ENCODE measurements at regions not wholly inside any gene's neighbourhood (a gene's known extent, or its start where the extent isn't known, plus 50 kb on each side); places are given as distances from the start of the nearest gene placed in this dataset.

DNA sequence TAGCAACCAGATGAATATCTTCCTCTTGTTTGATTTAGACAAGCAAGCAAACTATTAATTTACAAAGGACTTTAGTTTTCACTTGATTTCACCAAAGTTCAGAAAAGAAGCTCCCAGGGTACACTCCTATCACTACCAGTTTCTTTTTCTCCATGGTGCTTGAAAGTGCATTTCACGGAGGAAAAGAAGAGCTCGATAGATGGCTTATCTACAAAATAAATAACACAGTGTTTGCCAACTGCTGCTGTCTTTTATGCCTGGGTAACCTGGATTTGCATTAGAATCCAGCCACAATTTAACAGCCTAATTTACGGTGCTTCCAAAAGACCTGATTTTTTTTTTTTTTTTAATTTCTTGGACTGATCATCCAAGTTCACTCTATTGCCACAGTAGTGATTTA, 275.7 kb downstream of the GPR37 start:
- Mint-ChIP-seq H3K9me3 (peaks cover 3% of the 10 kb centered on the region), H3K27ac (no peak overlapping the region), H3K36me3 (ENCODE audit: low read depth) (no peaks in the 10 kb centered on the region), H3K27me3 (no peaks in the 10 kb centered on the region), H3K4me3 (no peak overlapping the region), H3K4me1 (ENCODE audit: low read depth) (no peaks in the 10 kb centered on the region)

DNA sequence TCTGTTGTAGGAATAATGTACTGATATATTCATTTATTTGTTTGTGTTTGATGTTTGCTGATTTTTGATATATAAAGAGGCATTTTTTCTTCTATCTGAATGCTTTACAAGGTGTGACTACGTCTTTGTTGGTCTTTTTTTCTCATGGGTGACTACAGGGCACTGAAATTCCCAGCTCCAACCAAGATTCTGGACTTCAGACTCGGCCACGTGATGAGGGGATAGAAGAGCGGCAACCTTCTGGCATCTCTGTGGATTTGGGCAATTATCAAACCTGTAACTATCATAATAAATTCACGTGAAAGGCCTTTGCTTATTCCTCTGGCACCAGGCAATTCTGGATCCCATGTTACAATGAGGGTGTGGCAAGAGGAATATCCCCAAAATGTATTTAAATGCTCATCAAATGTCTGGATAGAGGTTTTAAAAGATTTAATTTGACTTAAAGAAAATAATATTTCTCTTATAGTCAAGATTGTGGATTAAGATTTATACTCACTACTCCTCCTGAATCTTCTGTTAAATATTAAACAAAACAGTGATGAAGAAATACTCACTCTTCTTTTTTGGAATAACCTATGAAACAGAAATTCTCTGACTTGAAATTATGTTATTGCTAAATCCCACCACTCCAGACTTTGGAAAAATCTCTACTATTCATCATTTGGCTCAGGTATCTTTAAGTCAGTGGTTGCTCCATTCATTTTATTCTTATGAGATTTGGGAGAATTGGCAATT, 276.3 kb downstream of the GPR37 start:
- H3K4me3 Mint-ChIP-seq: no peak overlapping the region
- H3K36me3 Mint-ChIP-seq (ENCODE audit: low read depth): no peaks in the 10 kb centered on the region
- no peaks in the 10 kb centered on the region for H3K27me3 Mint-ChIP-seq
- H3K4me1 Mint-ChIP-seq (ENCODE audit: low read depth): no peaks in the 10 kb centered on the region
- peaks cover 3% of the 10 kb centered on the region for H3K9me3 Mint-ChIP-seq
- no peak overlapping the region for H3K27ac Mint-ChIP-seq

DNA sequence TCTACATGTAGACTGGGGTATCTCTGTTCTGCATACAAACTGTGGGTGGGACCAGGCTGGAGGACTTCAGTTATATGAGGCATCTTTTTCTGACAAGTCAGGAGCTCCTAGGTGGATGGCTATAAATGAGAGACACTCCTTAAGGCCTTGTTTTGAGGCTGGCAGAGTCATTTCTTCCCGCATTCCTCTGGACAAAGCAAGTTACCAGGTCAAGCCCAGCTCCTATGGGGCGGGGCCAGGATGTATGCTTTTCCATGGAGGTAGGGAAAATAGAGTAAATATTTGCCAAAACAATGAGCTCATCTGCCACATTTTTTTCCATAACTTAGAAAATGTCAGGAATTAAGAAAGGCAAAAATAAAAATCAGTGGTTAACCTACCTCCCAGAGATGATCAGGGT, 283.4 kb downstream of the GPR37 start:
- no peak overlapping the region for H3K27ac Mint-ChIP-seq
- H3K27me3 Mint-ChIP-seq: no peaks in the 10 kb centered on the region
- no peaks in the 10 kb centered on the region for H3K4me1 Mint-ChIP-seq (ENCODE audit: low read depth)

DNA sequence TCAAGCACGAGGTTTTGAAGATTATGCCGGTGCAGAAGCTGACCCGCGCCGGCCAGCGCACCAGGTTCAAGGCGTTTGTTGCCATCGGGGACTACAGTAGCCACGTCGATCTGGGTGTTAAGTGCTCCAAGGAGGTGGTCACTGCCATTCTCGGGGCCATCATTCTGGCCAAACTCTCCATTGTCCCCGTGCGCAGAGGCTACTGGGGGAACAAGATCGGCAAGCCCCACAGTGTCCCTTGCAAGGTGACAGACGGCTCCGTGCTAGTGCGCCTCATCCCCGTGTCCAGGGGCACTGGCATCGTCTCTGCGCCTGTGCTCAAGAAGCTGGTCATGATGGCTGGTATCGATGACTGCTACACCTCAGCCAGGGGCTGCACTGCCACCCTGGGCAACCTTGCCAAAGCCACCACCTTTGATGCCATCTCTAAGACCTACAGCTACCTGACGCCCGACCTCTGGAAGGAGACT, 284.7 kb downstream of the GPR37 start:
- Mint-ChIP-seq H3K4me3 (no peak overlapping the region), H3K4me1 (ENCODE audit: low read depth) (no peaks in the 10 kb centered on the region), H3K27ac (no peak overlapping the region), H3K27me3 (no peaks in the 10 kb centered on the region), H3K9me3 (no peaks in the 10 kb centered on the region), H3K36me3 (ENCODE audit: low read depth) (no peaks in the 10 kb centered on the region)

More for the DNA sequence above, 283.4 kb downstream of the GPR37 start:
- H3K4me3 Mint-ChIP-seq: no peak overlapping the region
- H3K36me3 Mint-ChIP-seq (ENCODE audit: low read depth): no peaks in the 10 kb centered on the region
- no peaks in the 10 kb centered on the region for H3K9me3 Mint-ChIP-seq

DNA sequence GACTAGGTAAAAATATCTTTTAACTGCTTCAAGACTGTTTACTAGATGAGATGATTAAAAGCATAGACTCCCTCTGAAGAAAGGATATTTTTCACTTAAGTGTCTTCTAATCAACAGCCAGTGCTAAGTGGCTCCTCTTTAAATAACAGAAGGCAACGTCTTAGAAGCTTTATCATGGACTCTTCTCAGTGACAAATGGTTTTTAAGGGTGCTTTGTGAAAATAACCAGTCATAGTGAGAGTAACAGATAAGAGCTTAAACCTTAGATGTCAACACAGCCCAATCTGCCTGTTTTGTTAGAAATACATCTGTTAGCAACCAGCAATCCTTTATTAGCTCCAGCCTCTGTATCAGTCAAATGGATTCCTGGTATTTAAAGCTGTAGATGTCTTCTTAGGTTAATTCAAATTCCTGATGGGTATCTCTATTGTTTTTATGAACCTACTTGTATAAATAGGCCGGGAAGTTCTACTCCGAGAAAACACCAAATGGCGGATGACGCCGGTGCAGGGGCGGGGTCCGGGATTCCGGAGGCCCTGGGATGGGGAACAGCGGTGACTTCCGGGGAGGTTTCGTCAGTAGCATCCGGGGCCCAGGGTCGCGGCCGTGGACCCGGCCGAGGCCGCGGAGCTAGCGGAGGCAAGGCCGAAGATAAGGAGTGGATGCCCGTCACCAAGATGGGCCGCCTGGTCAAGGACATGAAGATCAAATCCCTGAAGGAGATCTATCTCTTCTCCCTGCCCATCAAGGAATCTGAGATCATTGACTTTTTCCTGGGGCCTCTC, 285.4 kb downstream of the GPR37 start:
- Mint-ChIP-seq H3K4me1 (ENCODE audit: low read depth) (no peaks in the 10 kb centered on the region), H3K27me3 (no peaks in the 10 kb centered on the region), H3K4me3 (no peak overlapping the region), H3K27ac (no peak overlapping the region), H3K36me3 (ENCODE audit: low read depth) (no peaks in the 10 kb centered on the region), H3K9me3 (no peaks in the 10 kb centered on the region)

DNA sequence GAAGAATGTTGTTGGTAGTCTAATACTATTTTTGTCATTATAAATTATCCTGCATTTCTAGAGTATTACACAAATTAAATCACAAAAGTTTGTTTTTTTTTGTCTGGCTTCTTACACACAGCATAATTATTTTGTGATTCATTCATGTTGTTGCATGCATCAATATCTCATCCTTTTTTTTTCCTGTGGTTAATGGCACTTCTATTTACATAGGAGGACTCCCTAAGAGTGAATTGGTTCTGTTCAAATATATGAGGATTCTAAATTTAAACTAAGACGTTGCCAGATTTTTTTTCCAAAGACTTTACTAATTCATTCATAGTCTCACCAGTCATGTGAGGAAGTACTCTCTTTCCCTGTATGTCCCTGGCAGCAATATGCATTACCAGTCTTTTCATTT, 303.3 kb downstream of the GPR37 start:
- no peaks in the 10 kb centered on the region for H3K27me3 Mint-ChIP-seq
- no peak overlapping the region for H3K4me3 Mint-ChIP-seq
- no peaks in the 10 kb centered on the region for H3K36me3 Mint-ChIP-seq (ENCODE audit: low read depth)
- peaks cover 11% of the 10 kb centered on the region for H3K9me3 Mint-ChIP-seq
- H3K27ac Mint-ChIP-seq: no peak overlapping the region
- H3K4me1 Mint-ChIP-seq (ENCODE audit: low read depth): no peaks in the 10 kb centered on the region

DNA sequence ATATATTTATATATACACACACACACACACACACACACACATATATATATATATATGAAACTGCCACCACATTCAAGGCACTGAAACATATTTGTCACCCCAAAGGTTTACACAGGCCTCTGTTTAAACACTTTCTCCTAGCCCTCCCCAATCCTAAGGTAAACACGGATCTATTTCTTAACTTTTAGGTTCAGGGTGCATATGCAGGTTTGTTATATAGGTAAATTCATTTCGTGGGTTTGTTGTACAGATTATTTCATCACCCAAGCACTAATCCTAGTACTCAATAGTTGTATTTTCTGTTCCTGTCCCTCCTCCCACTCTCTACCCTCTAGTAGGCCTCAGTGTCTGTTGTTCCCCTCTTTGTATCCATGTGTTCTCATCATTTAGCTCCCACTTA, 305.0 kb downstream of the GPR37 start:
- Mint-ChIP-seq H3K9me3 (peaks cover 10% of the 10 kb centered on the region), H3K4me3 (no peak overlapping the region)

DNA sequence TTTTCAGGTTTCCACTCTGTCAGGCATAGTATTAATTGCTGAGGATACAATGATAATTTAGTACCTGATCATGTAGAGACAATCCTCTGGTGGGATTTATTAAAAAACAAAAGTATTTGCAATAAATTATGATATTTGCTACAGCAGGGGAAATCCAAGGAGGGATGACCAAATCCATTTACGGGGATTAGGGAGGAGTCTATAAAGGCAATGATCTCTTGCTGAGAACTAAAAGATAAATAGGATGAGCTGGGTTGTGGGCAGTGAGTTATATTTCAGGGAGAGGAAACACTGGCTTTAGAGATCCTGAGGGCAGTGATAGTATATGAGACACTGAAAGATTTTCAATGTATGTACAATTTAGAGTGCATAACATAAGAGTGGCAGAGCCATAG, 305.5 kb downstream of the GPR37 start:
- Mint-ChIP-seq H3K27me3 (no peaks in the 10 kb centered on the region), H3K9me3 (peaks cover 10% of the 10 kb centered on the region), H3K36me3 (ENCODE audit: low read depth) (no peaks in the 10 kb centered on the region), H3K4me1 (ENCODE audit: low read depth) (no peaks in the 10 kb centered on the region), H3K27ac (no peak overlapping the region), H3K4me3 (no peak overlapping the region)

More for the DNA sequence above, 305.0 kb downstream of the GPR37 start:
- Mint-ChIP-seq H3K4me1 (ENCODE audit: low read depth) (no peaks in the 10 kb centered on the region), H3K27ac (no peak overlapping the region), H3K27me3 (no peaks in the 10 kb centered on the region), H3K36me3 (ENCODE audit: low read depth) (no peaks in the 10 kb centered on the region)

DNA sequence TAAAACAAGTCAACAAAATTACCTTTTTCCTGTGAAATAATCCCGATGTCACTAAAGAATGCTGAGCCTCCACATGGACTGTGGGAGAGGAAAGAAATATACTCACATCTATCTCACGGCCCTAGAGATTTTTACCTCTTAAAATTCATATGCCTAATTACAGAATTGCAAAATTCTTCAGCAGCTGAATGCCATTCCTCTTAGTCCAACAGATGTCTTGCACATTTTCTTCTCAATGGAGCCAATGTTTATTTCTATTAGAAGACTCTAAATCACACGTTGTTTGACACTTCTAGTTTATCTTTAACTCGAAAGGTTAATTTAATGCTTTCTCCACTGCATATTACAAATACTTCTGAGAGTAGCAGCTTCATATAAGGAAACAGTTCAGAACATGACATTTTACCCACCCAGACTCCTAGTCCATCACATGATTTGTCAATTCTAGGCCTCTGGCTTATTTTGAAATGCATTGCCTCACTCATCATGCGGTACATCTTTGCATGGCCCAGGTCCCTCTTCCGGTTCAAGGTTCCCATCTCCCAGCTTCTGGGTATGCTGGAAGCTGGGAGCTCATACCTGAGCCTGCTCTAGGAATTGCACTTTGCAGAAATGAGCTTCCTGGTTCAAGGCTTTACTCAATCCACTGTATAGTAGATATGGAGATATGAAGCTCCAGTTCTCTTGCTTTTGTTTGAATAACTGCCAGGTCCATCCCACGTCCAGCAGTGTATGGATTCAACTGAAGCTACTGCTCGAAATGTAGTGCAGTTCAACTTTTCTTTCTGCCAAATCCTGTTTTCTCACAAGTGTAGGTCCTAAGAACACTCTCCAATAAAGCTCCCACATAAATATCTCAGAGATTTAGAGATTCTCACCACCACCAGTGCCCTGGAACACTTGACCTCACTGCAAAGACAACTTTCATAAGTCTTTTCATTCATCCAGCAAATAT, 306.2 kb downstream of the GPR37 start:
- Mint-ChIP-seq H3K4me1 (ENCODE audit: low read depth) (no peaks in the 10 kb centered on the region), H3K36me3 (ENCODE audit: low read depth) (no peaks in the 10 kb centered on the region), H3K27me3 (no peaks in the 10 kb centered on the region), H3K27ac (no peak overlapping the region), H3K9me3 (peaks cover 10% of the 10 kb centered on the region), H3K4me3 (no peak overlapping the region)

DNA sequence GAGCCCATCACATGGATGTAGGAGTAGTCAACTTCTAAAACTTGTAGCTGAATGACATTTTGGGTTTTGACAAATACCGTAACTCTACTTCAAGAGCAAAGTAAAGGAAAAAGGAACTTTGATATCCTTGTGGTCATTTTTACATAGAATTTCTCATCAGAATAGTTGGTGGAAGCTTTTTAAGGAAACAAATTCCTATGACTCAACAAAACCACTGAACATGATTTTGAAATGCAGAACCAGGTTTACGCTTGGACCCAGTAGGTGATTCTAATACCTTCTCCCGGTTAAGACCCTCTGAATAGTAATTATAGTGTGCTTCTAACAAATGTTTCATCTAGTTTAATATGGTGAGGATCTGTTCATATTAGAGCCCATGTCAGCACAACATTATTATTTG, 307.8 kb downstream of the GPR37 start:
- Mint-ChIP-seq H3K36me3 (ENCODE audit: low read depth) (no peaks in the 10 kb centered on the region), H3K27me3 (no peaks in the 10 kb centered on the region), H3K4me3 (no peak overlapping the region)

DNA sequence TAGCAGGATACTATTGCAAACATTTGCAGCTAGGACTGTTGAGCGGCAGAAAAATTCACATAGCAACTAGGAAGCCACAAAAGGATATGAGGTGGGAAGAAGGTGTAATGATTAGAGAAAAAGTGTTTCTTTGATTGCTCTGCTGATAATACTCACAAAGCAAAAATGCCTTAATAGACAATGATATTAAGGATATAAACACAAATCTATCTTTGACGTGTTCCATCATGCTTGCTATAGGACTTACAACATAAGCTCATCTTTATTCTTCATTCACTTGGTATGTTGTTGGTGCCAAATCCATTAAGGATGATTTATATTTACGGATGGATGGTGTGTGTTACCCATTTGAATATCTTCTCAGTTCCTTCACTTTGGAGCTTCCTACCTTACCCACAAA, 309.3 kb downstream of the GPR37 start:
- no peaks in the 10 kb centered on the region for H3K4me1 Mint-ChIP-seq (ENCODE audit: low read depth)
- no peaks in the 10 kb centered on the region for H3K36me3 Mint-ChIP-seq (ENCODE audit: low read depth)
- H3K4me3 Mint-ChIP-seq: no peak overlapping the region
- H3K27ac Mint-ChIP-seq: no peak overlapping the region
- peaks cover 6% of the 10 kb centered on the region for H3K9me3 Mint-ChIP-seq
- no peaks in the 10 kb centered on the region for H3K27me3 Mint-ChIP-seq

More for the DNA sequence above, 307.8 kb downstream of the GPR37 start:
- no peaks in the 10 kb centered on the region for H3K4me1 Mint-ChIP-seq (ENCODE audit: low read depth)
- H3K9me3 Mint-ChIP-seq: peaks cover 10% of the 10 kb centered on the region
- no peak overlapping the region for H3K27ac Mint-ChIP-seq

DNA sequence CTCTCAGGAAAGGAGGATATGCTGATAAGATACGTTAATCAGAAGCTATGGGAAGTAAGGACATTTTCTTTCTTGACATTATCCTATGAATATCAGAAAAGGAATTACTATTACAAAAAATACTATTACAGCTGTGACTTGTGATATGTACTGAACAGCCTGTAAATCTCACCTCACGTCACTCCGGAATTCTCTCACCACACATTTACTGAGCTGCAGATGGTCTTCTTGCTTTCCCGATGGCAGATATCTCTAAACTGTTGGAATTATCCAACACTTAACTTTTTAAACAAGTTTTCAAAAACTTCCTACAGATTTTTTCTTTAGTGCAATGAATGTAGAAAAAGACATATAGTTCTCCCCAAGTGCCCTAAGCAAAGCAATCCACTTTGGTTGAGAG, 313.4 kb downstream of the GPR37 start:
- no peaks in the 10 kb centered on the region for H3K4me1 Mint-ChIP-seq (ENCODE audit: low read depth)
- H3K36me3 Mint-ChIP-seq (ENCODE audit: low read depth): no peaks in the 10 kb centered on the region
- H3K27me3 Mint-ChIP-seq: no peaks in the 10 kb centered on the region
- no peak overlapping the region for H3K27ac Mint-ChIP-seq
- H3K4me3 Mint-ChIP-seq: no peak overlapping the region
- no peaks in the 10 kb centered on the region for H3K9me3 Mint-ChIP-seq

DNA sequence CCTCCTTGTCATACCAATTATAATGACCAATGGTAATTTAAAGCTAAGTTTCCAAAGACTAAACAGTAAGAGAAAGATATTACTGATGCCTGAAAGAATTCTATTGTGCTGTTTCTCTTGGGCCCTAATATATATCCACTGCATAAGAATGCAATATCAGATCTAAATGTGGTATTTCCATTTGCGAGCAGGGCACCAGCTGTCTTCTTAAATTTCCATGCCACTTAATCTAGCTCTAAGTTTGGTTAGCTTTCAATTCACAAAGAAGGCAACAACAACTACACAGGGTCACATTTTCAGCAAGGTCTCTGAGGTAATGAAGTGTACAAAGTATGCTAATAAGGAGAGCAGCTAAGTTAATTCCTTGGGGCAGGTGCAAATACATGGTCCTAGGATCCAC, 315.7 kb downstream of the GPR37 start:
- H3K4me1 Mint-ChIP-seq (ENCODE audit: low read depth): no peaks in the 10 kb centered on the region
- no peaks in the 10 kb centered on the region for H3K36me3 Mint-ChIP-seq (ENCODE audit: low read depth)
- H3K27ac Mint-ChIP-seq: no peak overlapping the region
- H3K4me3 Mint-ChIP-seq: no peak overlapping the region
- no peaks in the 10 kb centered on the region for H3K27me3 Mint-ChIP-seq
- no peaks in the 10 kb centered on the region for H3K9me3 Mint-ChIP-seq

DNA sequence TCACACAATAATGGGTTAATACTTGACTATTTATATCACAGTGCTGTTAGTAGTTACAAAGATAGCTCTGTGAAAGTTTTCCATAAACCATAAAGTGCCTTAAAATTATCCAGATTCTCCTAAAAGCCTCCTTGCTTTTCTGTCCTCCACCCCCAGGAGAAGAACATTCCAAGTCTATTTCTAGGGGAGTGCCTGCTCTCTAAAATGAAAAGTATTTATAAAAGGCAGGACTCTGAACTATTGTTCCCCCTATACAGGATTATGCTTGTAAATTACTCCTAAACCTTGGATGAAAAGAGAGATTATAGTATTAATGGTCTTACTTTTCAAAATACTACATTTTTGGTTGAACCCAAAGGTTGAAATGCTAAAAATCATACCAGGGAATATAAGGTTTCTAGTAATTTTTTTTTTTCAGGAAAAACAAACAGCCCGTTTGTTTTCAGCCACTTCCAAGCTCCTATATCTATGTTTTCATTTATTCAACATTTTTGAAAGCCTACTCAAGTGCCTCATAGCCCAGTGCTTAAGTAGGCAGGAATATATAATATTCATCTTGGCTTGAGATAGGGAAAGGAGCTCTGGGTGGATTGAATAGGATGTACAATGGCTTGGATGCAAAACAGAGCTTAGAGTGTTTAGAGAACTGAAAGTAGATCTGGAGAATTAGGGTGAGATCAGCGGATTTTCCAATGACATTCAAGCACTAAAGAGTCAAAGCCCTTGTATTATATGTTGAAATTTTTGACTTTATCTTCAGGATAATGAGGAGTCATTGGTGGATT, 320.7 kb downstream of the GPR37 start:
- H3K9me3 Mint-ChIP-seq: no peaks in the 10 kb centered on the region
- H3K27ac Mint-ChIP-seq: no peak overlapping the region
- no peaks in the 10 kb centered on the region for H3K4me1 Mint-ChIP-seq (ENCODE audit: low read depth)
- no peaks in the 10 kb centered on the region for H3K36me3 Mint-ChIP-seq (ENCODE audit: low read depth)
- no peak overlapping the region for H3K4me3 Mint-ChIP-seq
- no peaks in the 10 kb centered on the region for H3K27me3 Mint-ChIP-seq
